Testis (tissue), 2 donors: ENCODE measurements at regions not wholly inside any gene's neighbourhood (a gene's known extent, or its start where the extent isn't known, plus 50 kb on each side); places are given as distances from the start of the nearest gene placed in this dataset.

Experiments
- DNase-seq: peaks from one replicate; pipeline ENCODE4 v3.0.0-alpha.2; 2019
- H3K27ac ChIP-seq, 2 donors: fragments of 200-600 bp; sonication (generic); one replicate each; pipeline ENCODE4 v1.5.1; 2019
- H3K27me3 ChIP-seq: fragments of 200-600 bp; sonication (generic); one replicate; pipeline ENCODE4 v1.5.1; 2019
- H3K36me3 ChIP-seq: fragments of 200-600 bp; sonication (generic); one replicate; pipeline ENCODE4 v1.5.1; 2017; ENCODE audit warnings: low read depth; ENCODE audit errors: missing control alignments
- H3K4me1 ChIP-seq: fragments of 200-600 bp; sonication (generic); one replicate; pipeline ENCODE4 v1.5.1; 2019
- H3K4me3 ChIP-seq, 2 donors: fragments of 200-600 bp; sonication (generic); one replicate each; pipeline ENCODE4 v1.5.1; 2017 to 2019
- H3K9me3 ChIP-seq: fragments of 200-600 bp; sonication (generic); one replicate; pipeline ENCODE4 v1.5.1; 2017
- CTCF ChIP-seq, 3 experiments: fragments of 450-650 bp in 2 of 3; fragments of 200-600 bp in 1 of 3; sonication (generic) in 1 of 3; IDR thresholded peaks; one replicate each; pipeline ENCODE4 v1.5.1; 2016 to 2019; ENCODE audit warnings: antibody characterized with exemption in 3 of 3, mild to moderate bottlenecking in 2 of 3, moderate library complexity in 1 of 3
- POLR2A ChIP-seq: fragments of 450-650 bp; IDR thresholded peaks from one replicate; pipeline ENCODE4 v1.6.1; 2017; ENCODE audit warnings: antibody characterized with exemption, mild to moderate bottlenecking, moderate library complexity
- WGBS, 2 donors: methylation state at CpG; one replicate each; pipeline ENCODE4 v1.1.5; 2018; 5-methylcytosine and 5-hydroxymethylcytosine counted together
- intact Hi-C: fragments of 100-400 bp; cut with DNase I; formaldehyde crosslinking; loops from one replicate; pipeline ENCODE4 v1.15.1; 2023; ENCODE audit warnings: low total_unique reads

- intact Hi-C loops: no loop called here
- TF ChIP-seq POLR2A (no peak), CTCF (IDR thresholded peaks at IDR 0.05) (no peak)
- Histone ChIP-seq H3K36me3 (no peaks in the 10 kb centered on the region), H3K9me3 (no peaks in the 10 kb centered on the region), H3K4me1 (no peaks in the 10 kb centered on the region), H3K27me3 (no peaks in the 10 kb centered on the region), H3K4me3 (no peak overlapping the region), H3K27ac (no peak overlapping the region)
- 68 to 75% methylated on average over 3 of the region's 3 CpGs for WGBS, 2 donors
- no peak for DNase-seq
Observed at GRCh38 chr4:126247409-126247808, 932.7 kb downstream of the FAT4 start.

- no peak overlapping the region for H3K27ac ChIP-seq
- no peaks in the 10 kb centered on the region for H3K4me1 ChIP-seq
- no peaks in the 10 kb centered on the region for H3K27me3 ChIP-seq
- H3K9me3 ChIP-seq: no peaks in the 10 kb centered on the region
- H3K36me3 ChIP-seq: no peaks in the 10 kb centered on the region
- DNase-seq: no peak
- TF ChIP-seq POLR2A (no peak), CTCF (IDR thresholded peaks at IDR 0.05) (no peak)
- WGBS, 2 donors: 92 to 97% methylated on average over 2 of the region's 2 CpGs
- no peak overlapping the region for H3K4me3 ChIP-seq
- intact Hi-C loops: no loop called here
Observed at GRCh38 chr4:126250006-126250405, 935.3 kb downstream of the FAT4 start.

GRCh38 chr4:126251169-126251568, 936.4 kb downstream of the FAT4 start:
- no peaks in the 10 kb centered on the region for H3K4me1 ChIP-seq
- DNase-seq: no peak
- H3K36me3 ChIP-seq: no peaks in the 10 kb centered on the region
- H3K4me3 ChIP-seq: no peak overlapping the region
- TF ChIP-seq POLR2A (no peak), CTCF (IDR thresholded peaks at IDR 0.05) (no peak)
- intact Hi-C loops: no loop called here
- H3K27ac ChIP-seq: no peak overlapping the region
- no peaks in the 10 kb centered on the region for H3K9me3 ChIP-seq
- H3K27me3 ChIP-seq: no peaks in the 10 kb centered on the region

DNA sequence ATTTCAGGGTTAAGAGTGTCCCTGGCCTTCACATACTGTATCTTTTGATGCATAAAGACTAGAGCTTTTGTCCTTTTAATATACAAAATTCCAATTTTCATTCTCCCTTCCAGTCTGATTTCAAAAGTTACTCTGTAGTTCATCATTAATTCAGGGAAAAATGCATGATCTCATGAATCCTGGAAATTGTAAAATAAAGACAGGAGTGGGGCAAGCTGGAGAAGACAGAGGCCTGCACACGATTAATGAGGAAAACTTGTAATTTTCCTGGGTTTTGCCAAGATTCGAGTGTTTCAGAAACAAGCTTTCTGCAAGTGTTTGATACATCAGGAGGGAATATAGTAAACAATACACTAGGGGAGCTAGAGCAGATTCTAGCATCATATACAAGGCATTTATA, 947.9 kb downstream of the FAT4 start:
- H3K36me3 ChIP-seq: no peaks in the 10 kb centered on the region
- no peaks in the 10 kb centered on the region for H3K9me3 ChIP-seq
- no peak for DNase-seq
- intact Hi-C loops: no loop called here
- H3K27me3 ChIP-seq: no peaks in the 10 kb centered on the region
- peaks cover 9% of the 10 kb centered on the region for H3K4me1 ChIP-seq
- no peak overlapping the region for H3K27ac ChIP-seq
- 37 to 56% methylated on average over 2 of the region's 2 CpGs for WGBS, 2 donors
- H3K4me3 ChIP-seq: no peak overlapping the region
- no peak for TF ChIP-seq CTCF (IDR thresholded peaks at IDR 0.05)
- TF ChIP-seq POLR2A: no peak

GRCh38 chr4:126264839-126265238, 950.1 kb downstream of the FAT4 start:
- intact Hi-C loops: no loop called here
- no peak overlapping the region for H3K27ac ChIP-seq
- H3K36me3 ChIP-seq: no peaks in the 10 kb centered on the region
- DNase-seq: no peak
- H3K4me3 ChIP-seq: no peak overlapping the region
- H3K9me3 ChIP-seq: no peaks in the 10 kb centered on the region
- TF ChIP-seq CTCF (IDR thresholded peaks at IDR 0.05) (no peak), POLR2A (no peak)
- H3K27me3 ChIP-seq: no peaks in the 10 kb centered on the region
- H3K4me1 ChIP-seq: peaks cover 9% of the 10 kb centered on the region
